Activated CD4-positive, alpha-beta T cell treated with anti-CD3 and anti-CD28 coated beads, Interleukin-2, amount 10 ng/mL, durations not matched to agents 7 days and 5 days (primary cell): ENCODE measurements at regions not wholly inside any gene's neighbourhood (a gene's known extent, or its start where the extent isn't known, plus 50 kb on each side); places are given as distances from the start of the nearest gene placed in this dataset.

Source experiments
- CTCF ChIA-PET: fragments of 350-600 bp; sonication (Branson Sonifier 250); formaldehyde crosslinking; loops from one replicate; lab custom pipeline; 2021; ENCODE audit warnings: antibody characterized with exemption; lab: Charles Lee
- POLR2A ChIA-PET: fragments of 350-600 bp; sonication (Branson Sonifier 250); formaldehyde crosslinking; loops from one replicate; lab custom pipeline; 2021; ENCODE audit warnings: antibody characterized with exemption; lab: Charles Lee
- DNase-seq: peaks from one replicate; pipeline ENCODE4 v3.0.0-alpha.2; 2020
- H3K27ac Mint-ChIP-seq: one replicate; pipeline ENCODE4 v1.8.0; 2021; ENCODE audit warnings: mild to moderate bottlenecking, moderate library complexity, mixed read lengths
- H3K27me3 Mint-ChIP-seq: one replicate; pipeline ENCODE4 v1.8.0; 2021; ENCODE audit warnings: mixed read lengths
- H3K36me3 Mint-ChIP-seq: one replicate; pipeline ENCODE4 v1.8.0; 2021; ENCODE audit warnings: low read depth, mixed read lengths
- H3K4me1 Mint-ChIP-seq: one replicate; pipeline ENCODE4 v1.8.0; 2021; ENCODE audit warnings: mixed read lengths
- H3K4me3 Mint-ChIP-seq: one replicate; pipeline ENCODE4 v1.8.0; 2021; ENCODE audit warnings: mild to moderate bottlenecking, moderate library complexity, mixed read lengths
- H3K9me3 Mint-ChIP-seq: one replicate; pipeline ENCODE4 v1.8.0; 2021; ENCODE audit warnings: mixed read lengths

- ChIA-PET CTCF (no interaction called here), POLR2A (no interaction called here)
- Mint-ChIP-seq H3K4me1 (no peaks in the 10 kb centered on the region), H3K36me3 (no peaks in the 10 kb centered on the region), H3K27me3 (peaks cover 12% of the 10 kb centered on the region), H3K9me3 (no peaks in the 10 kb centered on the region), H3K27ac (no peak overlapping the region), H3K4me3 (no peak overlapping the region)
- no peak for DNase-seq
These were observed 531.9 kb downstream of the TMEM182 start for GRCh38 chr2:103293742-103294077.

GRCh38 chr2:103294420-103294819 lies 532.6 kb downstream of the TMEM182 start:
- ChIA-PET CTCF (no interaction called here), POLR2A (no interaction called here)
- no peaks in the 10 kb centered on the region for H3K4me1 Mint-ChIP-seq
- H3K27me3 Mint-ChIP-seq = peaks cover 12% of the 10 kb centered on the region
- no peak for DNase-seq
- no peaks in the 10 kb centered on the region for H3K9me3 Mint-ChIP-seq
- H3K27ac Mint-ChIP-seq = no peak overlapping the region
- no peak overlapping the region for H3K4me3 Mint-ChIP-seq
- H3K36me3 Mint-ChIP-seq = no peaks in the 10 kb centered on the region

- ChIA-PET POLR2A (no interaction called here), CTCF (no interaction called here)
- no peak overlapping the region for H3K27ac Mint-ChIP-seq
- H3K4me3 Mint-ChIP-seq = no peak overlapping the region
- H3K27me3 Mint-ChIP-seq = peaks cover 12% of the 10 kb centered on the region
- H3K4me1 Mint-ChIP-seq = no peaks in the 10 kb centered on the region
- H3K9me3 Mint-ChIP-seq = no peaks in the 10 kb centered on the region
- no peaks in the 10 kb centered on the region for H3K36me3 Mint-ChIP-seq
- DNase-seq = no peak
These were observed 533.8 kb downstream of the TMEM182 start for GRCh38 chr2:103295591-103295990.

- H3K27ac Mint-ChIP-seq = no peak overlapping the region
- CTCF ChIA-PET = no interaction called here
- H3K27me3 Mint-ChIP-seq = no peaks in the 10 kb centered on the region
- no peaks in the 10 kb centered on the region for H3K4me1 Mint-ChIP-seq
- H3K9me3 Mint-ChIP-seq = no peaks in the 10 kb centered on the region
- no peak for DNase-seq
- POLR2A ChIA-PET = no interaction called here
- H3K4me3 Mint-ChIP-seq = no peak overlapping the region
- no peaks in the 10 kb centered on the region for H3K36me3 Mint-ChIP-seq
These were observed 562.8 kb downstream of the TMEM182 start for GRCh38 chr2:103324671-103325070.

GRCh38 chr2:103327386-103327785 lies 565.6 kb downstream of the TMEM182 start:
- no peak for DNase-seq
- Mint-ChIP-seq H3K27me3 (no peaks in the 10 kb centered on the region), H3K9me3 (no peaks in the 10 kb centered on the region), H3K4me3 (no peak overlapping the region), H3K36me3 (no peaks in the 10 kb centered on the region), H3K4me1 (no peaks in the 10 kb centered on the region), H3K27ac (no peak overlapping the region)
- ChIA-PET POLR2A (no interaction called here), CTCF (no interaction called here)

- no peak overlapping the region for H3K27ac Mint-ChIP-seq
- no peaks in the 10 kb centered on the region for H3K9me3 Mint-ChIP-seq
- no peak overlapping the region for H3K4me3 Mint-ChIP-seq
- H3K36me3 Mint-ChIP-seq = no peaks in the 10 kb centered on the region
- no peaks in the 10 kb centered on the region for H3K4me1 Mint-ChIP-seq
- CTCF ChIA-PET = no interaction called here
- H3K27me3 Mint-ChIP-seq = no peaks in the 10 kb centered on the region
- POLR2A ChIA-PET = no interaction called here
- no peak for DNase-seq
These were observed 566.1 kb downstream of the TMEM182 start for GRCh38 chr2:103327966-103328365.

GRCh38 chr2:103335403-103335802 lies 573.6 kb downstream of the TMEM182 start:
- H3K36me3 Mint-ChIP-seq = no peaks in the 10 kb centered on the region
- no peaks in the 10 kb centered on the region for H3K4me1 Mint-ChIP-seq
- H3K4me3 Mint-ChIP-seq = no peak overlapping the region
- POLR2A ChIA-PET = no interaction called here
- H3K9me3 Mint-ChIP-seq = no peaks in the 10 kb centered on the region
- DNase-seq = no peak
- CTCF ChIA-PET = no interaction called here
- no peak overlapping the region for H3K27ac Mint-ChIP-seq
- no peaks in the 10 kb centered on the region for H3K27me3 Mint-ChIP-seq

- no peak overlapping the region for H3K4me3 Mint-ChIP-seq
- H3K36me3 Mint-ChIP-seq = no peaks in the 10 kb centered on the region
- POLR2A ChIA-PET = no interaction called here
These were observed 577.0 kb downstream of the TMEM182 start for GRCh38 chr2:103338819-103339218.

GRCh38 chr2:103346780-103347179 lies 584.9 kb downstream of the TMEM182 start:
- ChIA-PET CTCF (no interaction called here), POLR2A (no interaction called here)
- DNase-seq = no peak
- H3K9me3 Mint-ChIP-seq = no peaks in the 10 kb centered on the region
- no peaks in the 10 kb centered on the region for H3K4me1 Mint-ChIP-seq
- no peak overlapping the region for H3K27ac Mint-ChIP-seq
- H3K4me3 Mint-ChIP-seq = no peak overlapping the region
- no peaks in the 10 kb centered on the region for H3K27me3 Mint-ChIP-seq
- H3K36me3 Mint-ChIP-seq = no peaks in the 10 kb centered on the region

More at GRCh38 chr2:103338819-103339218, 577.0 kb downstream of the TMEM182 start:
- H3K4me1 Mint-ChIP-seq = no peaks in the 10 kb centered on the region
- H3K27ac Mint-ChIP-seq = no peak overlapping the region
- no peaks in the 10 kb centered on the region for H3K9me3 Mint-ChIP-seq
- no peaks in the 10 kb centered on the region for H3K27me3 Mint-ChIP-seq
- CTCF ChIA-PET = no interaction called here
- no peak for DNase-seq

- no peak for DNase-seq
These were observed 591.9 kb downstream of the TMEM182 start for GRCh38 chr2:103353774-103354173.

GRCh38 chr2:103355287-103355686 lies 593.5 kb downstream of the TMEM182 start:
- Mint-ChIP-seq H3K4me1 (no peaks in the 10 kb centered on the region), H3K4me3 (no peak overlapping the region), H3K27me3 (no peaks in the 10 kb centered on the region), H3K36me3 (no peaks in the 10 kb centered on the region), H3K9me3 (no peaks in the 10 kb centered on the region), H3K27ac (no peak overlapping the region)
- ChIA-PET POLR2A (no interaction called here), CTCF (no interaction called here)
- no peak for DNase-seq

More at GRCh38 chr2:103353774-103354173, 591.9 kb downstream of the TMEM182 start:
- no peak overlapping the region for H3K4me3 Mint-ChIP-seq
- no peaks in the 10 kb centered on the region for H3K4me1 Mint-ChIP-seq
- H3K27ac Mint-ChIP-seq = no peak overlapping the region
- no peaks in the 10 kb centered on the region for H3K27me3 Mint-ChIP-seq
- H3K36me3 Mint-ChIP-seq = no peaks in the 10 kb centered on the region
- ChIA-PET POLR2A (no interaction called here), CTCF (no interaction called here)
- H3K9me3 Mint-ChIP-seq = no peaks in the 10 kb centered on the region

- H3K27ac Mint-ChIP-seq = no peak overlapping the region
- H3K9me3 Mint-ChIP-seq = no peaks in the 10 kb centered on the region
- ChIA-PET CTCF (no interaction called here), POLR2A (no interaction called here)
- no peaks in the 10 kb centered on the region for H3K36me3 Mint-ChIP-seq
- no peaks in the 10 kb centered on the region for H3K4me1 Mint-ChIP-seq
- no peak overlapping the region for H3K4me3 Mint-ChIP-seq
- no peaks in the 10 kb centered on the region for H3K27me3 Mint-ChIP-seq
- DNase-seq = no peak
These were observed 599.9 kb downstream of the TMEM182 start for GRCh38 chr2:103361712-103362111.

- ChIA-PET POLR2A (no interaction called here), CTCF (no interaction called here)
- Mint-ChIP-seq H3K4me1 (no peaks in the 10 kb centered on the region), H3K4me3 (no peak overlapping the region), H3K36me3 (no peaks in the 10 kb centered on the region), H3K27me3 (no peaks in the 10 kb centered on the region), H3K27ac (no peak overlapping the region), H3K9me3 (no peaks in the 10 kb centered on the region)
- DNase-seq = no peak
These were observed 601.8 kb downstream of the TMEM182 start for GRCh38 chr2:103363639-103364038.

GRCh38 chr2:103364177-103364576 lies 602.3 kb downstream of the TMEM182 start:
- H3K36me3 Mint-ChIP-seq = no peaks in the 10 kb centered on the region
- no peak overlapping the region for H3K4me3 Mint-ChIP-seq
- H3K9me3 Mint-ChIP-seq = no peaks in the 10 kb centered on the region
- ChIA-PET CTCF (no interaction called here), POLR2A (no interaction called here)
- no peaks in the 10 kb centered on the region for H3K4me1 Mint-ChIP-seq
- H3K27me3 Mint-ChIP-seq = no peaks in the 10 kb centered on the region
- DNase-seq = no peak
- no peak overlapping the region for H3K27ac Mint-ChIP-seq
